ENCODE measurements at regions not wholly inside any gene's neighbourhood (a gene's known extent, or its start where the extent isn't known, plus 50 kb on each side); places are given as distances from the start of the nearest gene placed in this dataset.

GRCh38 chr18:42137693-42138375, 182.8 kb downstream of the PIK3C3 start:
- no peak for DNase-seq

GRCh38 chr18:42141439-42141838, 186.4 kb downstream of the PIK3C3 start:
- DNase-seq, result no peak

GRCh38 chr18:42155024-42155423, 200.0 kb downstream of the PIK3C3 start:
- DNase-seq, result no peak

DNA sequence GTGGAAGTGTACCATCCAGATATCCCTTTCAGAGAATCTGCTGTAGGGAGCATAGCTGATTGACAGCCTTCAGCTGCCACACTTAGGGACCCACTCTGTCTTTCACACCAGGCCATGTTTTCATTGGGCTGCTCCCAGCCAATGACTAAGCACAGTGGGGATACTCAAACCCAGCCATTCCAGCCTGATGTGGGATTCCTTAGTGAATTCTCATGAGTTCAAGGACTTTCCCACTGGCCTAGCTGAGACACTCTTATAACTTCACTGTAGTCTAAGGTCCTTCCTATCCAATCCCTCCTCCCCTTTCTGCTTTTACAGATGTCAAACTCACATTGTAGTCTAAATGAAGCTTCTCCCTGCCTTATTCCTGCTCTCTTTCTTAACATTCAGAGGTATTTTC, 201.2 kb downstream of the PIK3C3 start:
- no peak for DNase-seq

DNA sequence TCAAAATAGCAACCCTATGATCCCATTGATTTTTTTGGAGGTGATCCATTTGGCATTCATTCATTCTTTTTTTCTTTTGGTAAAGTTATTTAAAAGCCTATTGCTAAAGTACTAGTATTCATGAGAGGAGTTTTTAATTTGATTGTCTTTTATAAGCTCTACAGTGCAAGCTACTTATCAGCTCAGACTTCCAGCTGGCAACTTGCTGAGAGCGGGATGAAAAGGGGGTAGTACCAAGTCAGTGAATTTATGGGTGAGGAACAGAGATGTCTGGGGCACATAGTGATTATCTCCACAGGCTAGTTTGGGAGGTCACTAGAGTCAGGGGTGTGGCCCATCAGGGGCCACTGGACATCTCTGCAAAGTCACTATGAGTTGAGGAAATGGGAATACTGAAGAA, 202.4 kb downstream of the PIK3C3 start:
- DNase-seq, result no peak

GRCh38 chr18:42157878-42158277, 202.8 kb downstream of the PIK3C3 start:
- no peak for DNase-seq

- no peak for DNase-seq
Measured at GRCh38 chr18:42159146-42159545, 204.1 kb downstream of the PIK3C3 start.

GRCh38 chr18:42163321-42163720, 208.3 kb downstream of the PIK3C3 start:
- DNase-seq, result no peak

- DNase-seq, result no peak
Measured at GRCh38 chr18:42164556-42164955, 209.5 kb downstream of the PIK3C3 start.

DNA sequence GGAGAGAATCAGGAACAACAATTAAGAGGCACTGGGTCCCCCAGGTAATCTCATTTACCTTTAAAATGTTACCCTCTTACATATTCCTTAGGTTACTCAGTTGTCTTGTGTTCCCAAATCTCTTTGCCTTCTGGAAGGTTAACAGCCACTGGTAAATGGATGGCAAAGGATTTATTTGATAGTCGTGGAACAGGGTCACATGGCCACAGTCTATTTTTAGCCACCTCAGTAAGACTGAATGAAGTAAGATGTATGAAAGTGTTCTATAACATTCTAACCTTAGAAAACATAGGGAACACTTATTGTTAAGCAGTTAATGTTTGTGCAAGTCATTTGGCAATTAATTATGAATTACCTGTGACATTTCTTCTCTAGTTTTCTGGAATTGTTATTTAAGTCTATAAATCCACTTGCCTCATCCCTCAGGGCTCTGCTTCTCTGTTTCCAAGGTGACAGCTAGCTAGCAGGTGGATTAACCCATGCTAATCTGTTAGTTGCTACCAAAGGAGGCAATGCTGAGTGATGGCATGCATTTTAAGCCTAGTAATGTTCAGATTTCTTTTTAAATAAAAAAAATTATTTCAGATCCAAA, 211.0 kb downstream of the PIK3C3 start:
- no peak for DNase-seq

DNA sequence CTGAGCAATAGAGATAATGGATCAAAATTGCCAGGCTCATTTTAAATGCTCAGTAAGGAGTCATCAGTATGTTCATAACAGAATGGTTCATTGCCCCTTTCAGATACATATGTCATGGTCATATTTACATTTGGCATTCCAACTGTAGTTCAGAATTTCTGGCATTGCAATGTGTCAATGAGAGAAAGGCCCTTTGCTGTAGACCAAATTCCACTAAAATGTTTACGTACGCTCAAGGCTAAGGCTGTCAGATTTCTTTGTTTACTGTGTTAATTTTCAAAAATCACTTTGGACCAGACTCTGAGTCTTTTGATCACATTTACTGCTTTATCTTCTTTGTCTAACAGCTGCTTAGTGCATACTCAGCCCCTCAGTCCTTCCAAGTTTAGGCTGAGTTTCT, 213.5 kb downstream of the PIK3C3 start:
- no peak for DNase-seq

- DNase-seq, result no peak
Measured at GRCh38 chr18:42168907-42169306, 213.9 kb downstream of the PIK3C3 start.

DNA sequence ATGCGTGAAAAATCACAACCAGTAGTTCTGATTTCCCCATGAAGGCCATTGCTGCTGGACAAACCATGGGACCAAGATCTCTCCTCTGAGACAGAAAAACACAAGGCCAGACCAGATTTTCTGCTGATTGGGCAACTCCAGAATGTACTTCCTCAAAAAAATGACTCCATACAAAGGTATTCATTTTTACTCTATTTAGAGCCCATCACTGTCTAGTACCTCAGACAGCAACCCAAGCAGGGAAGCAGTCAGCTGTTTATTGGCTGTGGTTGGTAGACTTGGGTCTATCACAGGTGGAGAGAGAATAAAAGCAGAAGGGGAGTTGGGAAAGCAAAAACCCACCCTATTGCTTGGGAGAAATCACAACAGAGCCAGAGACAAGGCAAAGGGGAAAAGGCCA, 219.9 kb downstream of the PIK3C3 start:
- DNase-seq, result no peak

DNA sequence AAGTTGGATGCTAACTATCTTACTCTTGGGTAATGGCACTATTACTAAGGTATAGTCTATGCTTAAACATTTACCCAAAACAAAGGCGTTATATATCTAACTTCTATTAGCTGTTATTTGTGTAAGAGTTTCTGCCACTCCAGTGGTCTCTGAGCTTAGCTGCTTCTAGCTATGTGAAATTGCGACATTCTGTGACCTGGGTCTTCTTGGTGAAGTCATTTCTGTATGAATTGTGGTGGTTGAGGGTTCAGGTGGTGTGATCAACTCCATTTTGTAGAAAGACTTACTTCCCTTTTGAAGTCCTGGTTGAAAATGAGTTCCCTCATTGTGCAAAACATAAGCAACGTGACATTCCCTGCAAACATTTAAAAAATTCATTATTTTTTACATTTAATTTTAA, 221.6 kb downstream of the PIK3C3 start:
- no peak for DNase-seq

DNA sequence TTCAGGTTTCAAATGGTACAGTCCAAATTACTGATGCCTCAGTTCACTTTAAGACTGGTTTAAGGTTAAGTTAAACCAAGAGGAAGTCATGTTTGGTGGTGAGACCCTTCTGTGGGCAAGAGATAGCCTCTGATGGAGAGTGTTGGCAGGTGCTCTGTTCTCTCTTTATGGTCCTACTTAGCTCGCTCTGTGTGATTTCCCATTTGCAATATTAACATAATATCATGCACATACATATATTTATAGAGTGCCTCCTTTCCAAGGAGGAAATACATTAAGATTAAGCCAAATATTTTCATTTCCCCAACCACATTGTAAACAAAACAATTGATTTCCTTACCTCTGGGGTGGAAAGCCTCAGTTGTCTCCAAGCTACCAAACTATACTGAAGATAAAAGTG, 222.4 kb downstream of the PIK3C3 start:
- DNase-seq, result no peak

DNA sequence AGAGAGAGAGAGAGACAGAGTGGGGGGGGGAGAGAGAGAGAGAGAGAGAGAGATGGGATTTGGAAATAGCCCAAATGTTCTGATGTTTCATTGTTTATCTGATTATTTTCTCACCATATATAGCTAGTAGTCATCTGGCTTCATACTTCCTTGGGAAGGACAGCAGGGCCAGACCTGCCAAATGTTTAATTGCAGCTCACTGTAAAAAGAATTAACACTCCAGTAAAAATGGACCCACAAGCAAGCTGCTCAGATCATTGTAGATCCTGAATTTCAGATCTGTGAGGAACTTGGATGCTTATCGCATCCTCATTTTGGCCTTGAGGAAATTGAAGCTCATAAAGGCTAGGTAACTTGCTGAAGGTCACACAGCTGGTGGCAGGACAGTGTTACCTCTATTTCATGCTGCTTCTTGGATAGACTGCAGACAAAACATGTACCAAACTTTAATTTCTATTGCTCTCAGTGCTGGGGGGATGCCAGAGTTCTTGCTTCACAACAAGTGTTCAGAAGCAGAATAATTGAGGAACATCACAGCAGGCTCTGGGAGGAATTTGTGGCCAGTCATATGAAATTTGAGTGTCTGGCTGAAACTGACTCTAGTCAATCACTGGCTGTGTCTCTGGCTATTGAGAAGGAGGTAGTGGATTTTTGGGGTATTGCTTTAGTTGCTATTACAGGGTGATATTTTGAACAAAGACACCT, 223.5 kb downstream of the PIK3C3 start:
- no peak for DNase-seq

DNA sequence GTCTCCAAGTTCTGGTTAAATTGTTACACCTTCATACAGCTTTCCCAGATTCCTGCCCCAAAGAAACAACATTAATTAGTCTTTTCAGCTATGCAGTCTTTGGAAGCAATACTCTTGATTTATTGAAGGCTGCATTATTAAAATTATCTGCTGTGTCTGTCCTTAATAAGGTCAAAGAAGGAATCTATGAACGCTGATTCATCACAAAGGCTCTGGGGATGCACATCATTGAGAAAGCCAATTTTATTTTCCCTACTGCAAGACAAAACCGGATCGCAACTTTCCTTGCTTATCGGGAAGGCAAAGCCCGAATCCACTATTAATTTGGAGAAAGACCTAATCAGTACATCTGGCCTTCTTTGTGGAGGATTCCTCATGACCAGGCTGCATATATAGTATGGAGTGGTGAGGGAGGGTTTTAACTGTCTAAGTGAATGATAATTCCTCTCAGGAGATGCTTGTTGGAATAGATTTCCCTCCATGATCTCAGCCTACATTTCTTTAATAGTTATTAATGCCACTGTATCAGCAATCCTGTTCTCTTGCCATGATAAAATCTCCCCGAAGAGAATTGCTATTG, 224.6 kb downstream of the PIK3C3 start:
- no peak for DNase-seq

DNA sequence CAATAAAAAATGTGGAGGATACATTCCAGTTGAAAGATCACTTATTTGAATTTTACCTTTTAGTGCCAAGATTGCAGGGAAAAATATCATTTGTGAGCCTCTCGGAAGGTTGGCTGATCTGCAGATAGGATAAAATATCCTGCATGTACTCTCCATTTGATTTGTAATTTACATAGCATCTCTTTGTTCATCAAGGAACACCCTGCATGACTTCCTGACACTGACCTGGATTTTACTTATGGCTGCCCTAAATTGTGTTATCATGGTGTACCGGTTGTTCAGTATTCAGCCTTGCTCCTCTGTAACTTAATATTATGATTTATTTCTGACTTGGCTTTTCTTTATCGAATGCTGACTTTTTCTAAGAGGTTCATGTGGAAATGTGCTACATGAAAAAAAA, 226.4 kb downstream of the PIK3C3 start:
- no peak for DNase-seq

- DNase-seq, result no peak
Measured at GRCh38 chr18:42182728-42183700, 228.0 kb downstream of the PIK3C3 start.

DNA sequence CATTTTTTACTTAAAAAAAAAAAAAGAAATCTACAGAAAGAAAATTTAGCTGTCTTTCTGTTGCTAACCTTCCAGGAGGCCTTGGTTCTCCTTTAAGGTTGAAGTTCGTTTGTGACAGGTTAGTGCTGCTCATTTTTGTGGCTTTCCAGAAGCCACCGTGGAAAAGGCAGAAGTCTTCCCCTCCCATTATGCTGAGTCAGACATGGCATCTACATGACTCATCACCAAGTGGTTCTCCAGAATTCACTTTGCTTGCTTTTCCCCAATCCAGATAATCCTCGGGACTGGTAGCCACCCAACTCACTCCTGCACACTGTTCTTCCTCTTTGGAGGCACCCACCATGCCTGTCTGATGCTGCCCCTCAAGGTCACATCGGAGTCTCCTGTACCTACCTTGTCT, 228.7 kb downstream of the PIK3C3 start:
- no peak for DNase-seq

GRCh38 chr18:42184685-42185477, 229.8 kb downstream of the PIK3C3 start:
- DNase-seq, result no peak

- DNase-seq, result no peak
Measured at GRCh38 chr18:42185486-42185885, 230.5 kb downstream of the PIK3C3 start.

Measured in NCI-H2107 (cell line).